Mammary epithelial cell (primary cell): ENCODE measurements at regions not wholly inside any gene's neighbourhood (a gene's known extent, or its start where the extent isn't known, plus 50 kb on each side); places are given as distances from the start of the nearest gene placed in this dataset.

ENCODE experiments used
- CTCF ChIP-seq, 2 donors: IDR thresholded peaks in 1 of 2; conservative IDR thresholded peaks in 1 of 2; 2 replicates each; pipeline ENCODE4 v1.5.1; 2011 to 2012; ENCODE audit warnings: inconsistent platforms in 2 of 2, low read length in 2 of 2, mild to moderate bottlenecking in 2 of 2, control low read depth in 1 of 2, low read depth in 1 of 2; ENCODE audit not compliant: insufficient read depth in 1 of 2; ENCODE audit errors: extremely low read depth in 1 of 2
- EZH2 ChIP-seq: IDR thresholded peaks from 2 replicates; pipeline ENCODE4 v1.6.1; 2012; ENCODE audit warnings: low read length, inconsistent platforms, borderline replicate concordance

DNA sequence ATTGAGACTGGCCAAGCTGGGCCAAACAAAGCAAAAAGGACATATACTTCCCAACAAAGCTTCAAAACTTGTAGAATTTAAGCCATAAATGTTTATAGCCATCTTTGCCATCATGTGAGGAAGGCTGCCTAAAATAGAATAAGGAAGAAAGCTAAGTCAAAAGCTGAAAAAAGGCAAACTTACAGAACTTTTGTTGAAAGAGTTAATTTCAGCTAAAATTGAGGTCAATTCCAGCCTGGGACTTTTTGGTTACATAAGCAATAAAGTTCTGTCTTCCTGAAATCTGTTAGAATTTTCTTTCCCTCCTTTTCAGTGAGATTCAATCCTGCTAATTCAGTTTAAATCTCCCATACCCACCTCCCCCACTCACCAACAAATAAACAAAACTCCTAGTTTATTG lies 227.9 kb upstream of the MARCKS start:
- TF ChIP-seq CTCF (conservative IDR thresholded peaks at IDR 0.05 in 1 of 2, IDR thresholded peaks at IDR 0.05 in 1 of 2; ENCODE audit: extremely low read depth in 1 of 2, insufficient read depth in 1 of 2, low read depth in 1 of 2, low read length in 2 of 2) (no peak), EZH2 (no peak)
